Ovary (tissue), 7 donors: ENCODE measurements at regions not wholly inside any gene's neighbourhood (a gene's known extent, or its start where the extent isn't known, plus 50 kb on each side); places are given as distances from the start of the nearest gene placed in this dataset.

ENCODE experiments used
- DNase-seq, 5 donors: peaks; one replicate each; pipeline ENCODE4 v3.0.0-alpha.2; 2019 to 2020
- H3K27ac ChIP-seq, 2 donors: fragments of 200-600 bp; one replicate each; pipeline versions ENCODE4 v1.5.1 to v1.8.0; 2019 to 2022
- H3K27me3 ChIP-seq: fragments of 200-600 bp; one replicate; pipeline ENCODE4 v1.8.0; 2022
- H3K36me3 ChIP-seq: fragments of 200-600 bp; sonication (generic); one replicate; pipeline ENCODE4 v1.5.1; 2019
- H3K4me1 ChIP-seq: one replicate; pipeline ENCODE4 v1.8.1; 2013; ENCODE audit warnings: mild to moderate bottlenecking, moderate library complexity; ENCODE audit not compliant: insufficient read depth
- H3K4me3 ChIP-seq: fragments of 200-600 bp; sonication (generic); one replicate; pipeline ENCODE4 v1.5.1; 2017
- H3K9me3 ChIP-seq, 2 donors: fragments of 200-600 bp in 1 of 2; sonication (generic) in 1 of 2; one replicate each; pipeline versions ENCODE4 v1.5.1 to v1.8.1; 2013 to 2019; ENCODE audit warnings: mild to moderate bottlenecking in 1 of 2, moderate library complexity in 1 of 2
- EP300 ChIP-seq: sonication (generic); formaldehyde crosslinking; IDR thresholded peaks from one replicate; pipeline ENCODE4 v1.6.1; 2017; ENCODE audit warnings: antibody characterized with exemption
- POLR2A ChIP-seq: fragments of 450-650 bp; IDR thresholded peaks from one replicate; pipeline ENCODE4 v1.6.1; 2017; ENCODE audit warnings: antibody characterized with exemption, mild to moderate bottlenecking, moderate library complexity
- whole genome bisulfite sequencing, 3 donors: extraction: QIAGEN DNeasy Blood & Tissue Kit in 1 of 3; methylation state at CpG; one replicate each; pipeline versions ENCODE4 v1.1.5 to v1.1.7; 2013 to 2017; 5-methylcytosine and 5-hydroxymethylcytosine counted together
- intact Hi-C, 4 donors: fragments of 100-400 bp; cut with DNase I; formaldehyde crosslinking; loops; one replicate each; pipeline versions ENCODE4 v1.11.0 to v1.15.1; 2022 to 2023
- TF ChIP-seq, protein P1 (sequence below), 3 donors: fragments of 450-650 bp in 2 of 3; fragments of 200-600 bp in 1 of 3; IDR thresholded peaks; one replicate each; pipeline versions ENCODE4 v1.5.1 to v1.8.0; 2016 to 2022; ENCODE audit warnings: antibody characterized with exemption in 3 of 3, mild to moderate bottlenecking in 1 of 3
- donor health status: DM: no; HTN: no; CAD: no; lungs with moderate emphysema.
- donor health status: DM: no; HTN: no; CAD: no.
- donor health status: Bipolar disorder and iron deficiency.
- donor health status: DM: no; HTN: no; CAD: no.
- donor health status: DM: yes; HTN: yes; CAD: no.

DNA sequence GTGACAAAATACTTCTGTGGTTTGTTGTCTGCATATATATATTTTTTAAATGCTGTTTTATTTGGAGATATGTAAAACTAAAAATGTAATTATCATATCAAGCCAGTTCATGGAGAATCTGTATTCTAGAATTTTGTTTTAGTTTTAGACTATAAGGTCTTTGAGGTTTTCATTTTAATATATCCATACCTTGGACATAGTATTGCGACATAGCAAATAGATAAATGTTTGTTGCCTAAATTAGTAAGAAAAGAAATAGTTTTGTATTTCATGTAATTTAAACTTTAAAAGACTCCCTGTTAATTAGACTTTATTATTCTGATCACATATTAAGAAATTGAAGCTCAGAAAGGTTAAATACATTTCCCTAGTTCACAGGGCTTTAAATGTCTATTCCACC is 472.9 kb downstream of the GBA3 start:
- Histone ChIP-seq H3K27ac (no peak overlapping the region), H3K9me3 (no peaks in the 10 kb centered on the region), H3K4me1 (no peaks in the 10 kb centered on the region), H3K27me3 (no peaks in the 10 kb centered on the region), H3K36me3 (no peaks in the 10 kb centered on the region), H3K4me3 (no peak overlapping the region)
- TF ChIP-seq, protein P1, sequence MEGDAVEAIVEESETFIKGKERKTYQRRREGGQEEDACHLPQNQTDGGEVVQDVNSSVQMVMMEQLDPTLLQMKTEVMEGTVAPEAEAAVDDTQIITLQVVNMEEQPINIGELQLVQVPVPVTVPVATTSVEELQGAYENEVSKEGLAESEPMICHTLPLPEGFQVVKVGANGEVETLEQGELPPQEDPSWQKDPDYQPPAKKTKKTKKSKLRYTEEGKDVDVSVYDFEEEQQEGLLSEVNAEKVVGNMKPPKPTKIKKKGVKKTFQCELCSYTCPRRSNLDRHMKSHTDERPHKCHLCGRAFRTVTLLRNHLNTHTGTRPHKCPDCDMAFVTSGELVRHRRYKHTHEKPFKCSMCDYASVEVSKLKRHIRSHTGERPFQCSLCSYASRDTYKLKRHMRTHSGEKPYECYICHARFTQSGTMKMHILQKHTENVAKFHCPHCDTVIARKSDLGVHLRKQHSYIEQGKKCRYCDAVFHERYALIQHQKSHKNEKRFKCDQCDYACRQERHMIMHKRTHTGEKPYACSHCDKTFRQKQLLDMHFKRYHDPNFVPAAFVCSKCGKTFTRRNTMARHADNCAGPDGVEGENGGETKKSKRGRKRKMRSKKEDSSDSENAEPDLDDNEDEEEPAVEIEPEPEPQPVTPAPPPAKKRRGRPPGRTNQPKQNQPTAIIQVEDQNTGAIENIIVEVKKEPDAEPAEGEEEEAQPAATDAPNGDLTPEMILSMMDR (IDR thresholded peaks at IDR 0.05): no peak
- TF ChIP-seq POLR2A (no peak), EP300 (no peak)
- intact Hi-C loops: no loop called here
- no peak for DNase-seq
- 90 to 97% (median 96%) methylated on average over 1 of the region's 1 CpG for WGBS, 3 donors

DNA sequence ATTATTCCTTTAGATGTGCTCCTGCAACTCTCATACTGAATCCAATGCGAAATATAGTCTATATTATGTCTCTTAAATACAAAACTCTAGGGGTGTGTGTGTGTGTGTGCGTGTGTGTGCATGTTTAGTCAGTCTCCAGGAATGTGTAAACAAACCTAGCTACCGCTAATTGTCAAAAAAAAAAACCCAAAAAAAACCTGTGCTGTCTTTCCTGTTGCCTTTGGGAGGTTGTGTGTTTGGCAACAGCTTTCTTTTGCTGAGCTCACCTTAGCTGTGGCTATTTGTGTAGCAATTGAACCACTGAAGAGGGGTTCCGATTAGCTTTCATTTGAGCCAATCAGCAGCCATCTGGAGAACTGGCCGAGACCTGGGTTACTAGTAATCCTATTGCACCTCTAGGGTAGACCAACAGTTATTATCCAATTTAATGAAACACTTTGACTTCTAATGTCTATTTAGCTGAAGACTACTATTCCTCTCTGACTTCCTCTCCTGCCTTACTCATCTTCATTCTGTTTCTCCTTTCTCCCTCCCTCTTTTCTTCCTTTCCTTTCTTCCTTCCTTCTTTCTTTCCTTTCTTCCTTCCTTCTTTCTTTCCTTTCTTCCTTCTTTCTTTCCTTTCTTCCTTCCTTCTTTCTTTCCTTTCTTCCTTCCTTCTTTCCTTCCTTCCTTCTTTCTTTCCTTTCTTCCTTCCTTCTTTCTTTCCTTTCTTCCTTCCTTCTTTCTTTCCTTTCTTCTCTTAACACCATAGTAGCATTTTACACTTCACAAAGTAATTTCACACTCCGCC is 471.1 kb downstream of the GBA3 start:
- Histone ChIP-seq H3K36me3 (no peaks in the 10 kb centered on the region), H3K9me3 (no peaks in the 10 kb centered on the region), H3K4me1 (no peaks in the 10 kb centered on the region), H3K27ac (no peak overlapping the region), H3K4me3 (no peak overlapping the region), H3K27me3 (no peaks in the 10 kb centered on the region)
- 47 to 53% (median 49%) methylated on average over 6 of the region's 6 CpGs for WGBS, 3 donors
- TF ChIP-seq, protein P1 (IDR thresholded peaks at IDR 0.05): no peak
- no peak for TF ChIP-seq EP300
- TF ChIP-seq POLR2A: no peak
- intact Hi-C loops: no loop called here
- no peak for DNase-seq

DNA sequence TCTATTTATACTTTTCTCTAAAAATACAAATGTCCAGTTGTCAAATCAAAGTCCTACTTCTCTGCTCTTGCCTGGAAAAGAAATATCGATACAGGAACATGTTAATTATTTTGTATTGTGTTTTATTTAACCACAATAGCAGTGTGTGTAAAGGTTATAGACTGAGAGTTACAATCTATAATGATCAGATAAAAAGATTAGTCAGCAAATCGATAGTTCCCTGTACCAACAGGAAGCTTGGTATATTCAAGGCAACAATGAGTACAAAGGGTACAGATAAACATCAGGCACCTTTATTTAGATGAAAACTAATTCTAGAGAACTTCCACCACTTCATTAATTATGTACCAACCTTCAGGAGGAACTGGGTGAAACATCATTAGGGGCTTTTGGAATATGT is 469.5 kb downstream of the GBA3 start:
- TF ChIP-seq, protein P1 (IDR thresholded peaks at IDR 0.05): no peak
- TF ChIP-seq POLR2A (no peak), EP300 (no peak)
- WGBS, 3 donors: 86 to 91% (median 90%) methylated on average over 2 of the region's 2 CpGs
- Histone ChIP-seq H3K4me1 (no peaks in the 10 kb centered on the region), H3K36me3 (no peaks in the 10 kb centered on the region), H3K9me3 (no peaks in the 10 kb centered on the region), H3K4me3 (no peak overlapping the region), H3K27me3 (no peaks in the 10 kb centered on the region), H3K27ac (no peak overlapping the region)
- no peak for DNase-seq
- intact Hi-C loops: no loop called here

DNA sequence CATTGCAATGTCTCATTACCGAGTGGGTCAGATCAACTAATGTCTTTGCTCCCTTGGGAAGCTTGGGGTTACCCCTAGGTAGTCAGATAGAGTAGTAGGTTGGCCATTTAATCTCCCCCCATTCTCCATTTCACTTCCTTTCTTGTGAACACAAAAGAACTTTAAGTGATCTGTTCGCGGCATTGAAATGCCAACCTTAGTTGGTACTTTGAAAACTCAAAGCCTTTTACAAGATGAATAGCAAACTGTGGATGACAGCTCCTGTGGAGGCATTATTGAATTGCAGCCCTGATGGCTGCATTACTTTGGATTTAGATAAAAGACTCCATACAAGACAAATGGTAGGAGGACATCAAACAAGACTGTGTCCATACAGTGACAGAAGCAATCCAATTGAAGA is 469.1 kb downstream of the GBA3 start:
- no peak overlapping the region for H3K4me3 ChIP-seq
- TF ChIP-seq POLR2A: no peak
- TF ChIP-seq, protein P1 (IDR thresholded peaks at IDR 0.05): no peak
- no peak for TF ChIP-seq EP300
- H3K27ac ChIP-seq: no peak overlapping the region
- 88 to 90% (median 88%) methylated on average over 3 of the region's 3 CpGs for WGBS, 3 donors
- H3K9me3 ChIP-seq: no peaks in the 10 kb centered on the region
- no peaks in the 10 kb centered on the region for H3K27me3 ChIP-seq
- H3K4me1 ChIP-seq: no peaks in the 10 kb centered on the region
- intact Hi-C loops: no loop called here
- no peaks in the 10 kb centered on the region for H3K36me3 ChIP-seq
- DNase-seq: no peak
